ENCODE measurements at regions not wholly inside any gene's neighbourhood (a gene's known extent, or its start where the extent isn't known, plus 50 kb on each side); places are given as distances from the start of the nearest gene placed in this dataset.
"Not testable (repeated sequence)": the region's sequence is repeated elsewhere in the genome, so short reads cannot be mapped to it uniquely, and the experiment has no call there.

DNA sequence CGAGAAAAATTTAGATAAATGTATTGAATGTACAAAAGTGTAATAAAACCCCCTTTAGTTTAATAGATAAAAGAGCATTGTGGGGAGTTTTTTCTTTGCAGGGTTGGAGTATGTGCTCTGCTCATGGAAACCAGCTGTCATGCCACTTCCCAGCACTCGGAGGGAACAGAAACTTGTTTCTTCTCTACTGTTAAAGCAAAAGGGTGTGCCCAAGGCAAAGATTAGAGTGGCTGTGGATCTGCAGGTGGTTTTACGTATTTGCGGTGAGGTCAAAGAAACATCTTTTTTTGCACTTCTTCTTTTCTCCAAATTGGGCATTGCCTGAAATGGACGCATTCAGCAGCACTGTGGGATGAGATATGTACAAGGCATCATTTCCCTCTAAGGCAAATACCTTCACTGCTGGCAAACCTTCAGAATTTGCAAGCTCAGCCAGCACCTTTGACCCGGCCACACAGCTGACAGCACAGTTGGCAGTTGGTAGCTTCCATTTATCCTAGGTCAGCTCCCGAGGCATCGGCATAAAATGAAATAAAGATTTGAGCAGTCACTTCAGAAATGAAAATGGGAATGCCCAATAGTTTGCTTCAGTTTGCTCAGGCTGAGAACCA is 178.4 kb upstream of the EYA4 start:
- Histone ChIP-seq H3K4me3 (ENCODE audit: low read length) (no peak overlapping the region), H3K4me1 (ENCODE audit: control insufficient read depth, low read depth, low read length) (no peaks in the 10 kb centered on the region), H3K27me3 (ENCODE audit: control insufficient read depth, insufficient read depth, low read length) (no peaks in the 10 kb centered on the region), H3K9me3 (ENCODE audit: control insufficient read depth, low read depth, low read length) (no peaks in the 10 kb centered on the region), H3K9ac (ENCODE audit: low read length) (no peak overlapping the region), H3K27ac (ENCODE audit: low read length) (no peak overlapping the region), H3K36me3 (ENCODE audit: control insufficient read depth, low read depth, low read length) (no peaks in the 10 kb centered on the region)

DNA sequence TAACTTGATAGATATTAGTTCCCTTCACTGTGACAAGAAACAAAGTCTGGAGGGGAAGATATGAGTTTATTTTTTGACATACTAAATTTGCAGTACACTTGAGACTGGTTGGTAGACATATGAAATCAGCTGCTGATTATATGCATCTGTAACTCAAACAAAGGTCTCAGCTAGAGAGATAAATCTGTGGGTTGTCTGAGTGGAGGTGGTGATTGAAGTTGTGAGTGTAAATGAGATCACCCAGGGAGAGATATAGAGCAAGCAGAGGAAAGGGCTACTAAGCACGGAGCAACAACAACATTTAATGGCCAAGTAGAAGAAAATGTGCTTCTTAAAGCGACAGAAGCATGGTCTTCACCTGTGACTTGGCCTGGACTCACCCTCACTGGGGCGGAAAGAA is 173.2 kb upstream of the EYA4 start:
- Histone ChIP-seq H3K4me3 (ENCODE audit: low read length) (no peak overlapping the region), H3K9me3 (ENCODE audit: control insufficient read depth, low read depth, low read length) (no peaks in the 10 kb centered on the region), H3K27ac (ENCODE audit: low read length) (no peak overlapping the region), H3K4me1 (ENCODE audit: control insufficient read depth, low read depth, low read length) (no peaks in the 10 kb centered on the region), H3K27me3 (ENCODE audit: control insufficient read depth, insufficient read depth, low read length) (no peaks in the 10 kb centered on the region), H3K9ac (ENCODE audit: low read length) (no peak overlapping the region), H3K36me3 (ENCODE audit: control insufficient read depth, low read depth, low read length) (no peaks in the 10 kb centered on the region)

DNA sequence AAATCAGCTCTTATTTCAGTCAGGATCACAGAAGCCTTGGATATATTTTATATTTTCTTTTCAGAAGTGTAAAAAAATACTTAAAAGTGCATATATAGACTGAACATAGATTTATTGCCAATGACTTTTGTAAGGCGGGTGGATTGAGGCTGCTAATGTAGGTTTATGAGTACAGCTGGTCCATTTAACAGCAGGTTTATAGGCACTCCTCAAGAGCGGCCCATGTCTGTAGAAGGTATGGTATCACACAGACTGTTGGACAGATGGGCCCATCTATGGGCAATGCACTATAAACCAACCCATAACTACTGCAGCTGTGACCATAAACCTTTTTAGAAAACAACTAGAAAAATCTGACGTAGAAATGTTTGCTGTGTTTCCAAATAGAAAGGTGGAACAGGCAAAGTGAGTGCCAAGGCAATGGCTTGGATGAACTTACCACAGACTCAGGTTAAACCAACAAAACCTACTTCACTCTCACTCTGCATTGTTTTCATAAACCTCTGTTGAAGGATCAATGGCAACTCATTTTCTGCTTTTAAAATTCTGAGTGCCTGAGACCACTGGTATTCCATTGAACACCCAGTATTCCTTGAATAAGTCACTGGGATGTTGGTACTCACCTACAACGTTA is 170.6 kb upstream of the EYA4 start:
- Histone ChIP-seq H3K4me1 (ENCODE audit: control insufficient read depth, low read depth, low read length) (no peaks in the 10 kb centered on the region), H3K27ac (ENCODE audit: low read length) (no peak overlapping the region), H3K27me3 (ENCODE audit: control insufficient read depth, insufficient read depth, low read length) (no peaks in the 10 kb centered on the region), H3K9ac (ENCODE audit: low read length) (no peak overlapping the region), H3K9me3 (ENCODE audit: control insufficient read depth, low read depth, low read length) (no peaks in the 10 kb centered on the region), H3K36me3 (ENCODE audit: control insufficient read depth, low read depth, low read length) (no peaks in the 10 kb centered on the region), H3K4me3 (ENCODE audit: low read length) (no peak overlapping the region)

DNA sequence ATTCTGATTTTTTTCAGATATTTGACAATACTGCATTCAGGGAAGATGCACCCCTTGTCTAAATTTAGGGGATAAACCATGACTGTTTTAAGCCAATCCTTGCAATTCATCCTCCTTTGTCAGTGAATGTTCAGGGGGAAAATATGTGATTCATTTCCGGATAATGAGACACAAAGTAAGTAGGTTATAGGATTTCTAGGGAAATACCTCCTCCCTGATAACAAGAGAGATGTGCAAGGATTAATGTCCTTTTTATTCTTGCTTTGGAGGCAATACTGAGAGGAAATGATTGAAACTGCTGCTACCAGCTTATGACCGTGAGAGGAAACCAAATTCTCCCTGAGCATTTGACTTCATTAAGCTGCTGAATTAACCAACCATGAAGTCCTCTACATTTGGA is 161.3 kb upstream of the EYA4 start:
- H3K4me1 ChIP-seq (ENCODE audit: control insufficient read depth, low read depth, low read length) = no peaks in the 10 kb centered on the region
- H3K36me3 ChIP-seq (ENCODE audit: control insufficient read depth, low read depth, low read length) = no peaks in the 10 kb centered on the region
- no peak overlapping the region for H3K9ac ChIP-seq (ENCODE audit: low read length)
- no peaks in the 10 kb centered on the region for H3K9me3 ChIP-seq (ENCODE audit: control insufficient read depth, low read depth, low read length)
- no peak overlapping the region for H3K27ac ChIP-seq (ENCODE audit: low read length)
- no peaks in the 10 kb centered on the region for H3K27me3 ChIP-seq (ENCODE audit: control insufficient read depth, insufficient read depth, low read length)
- H3K4me3 ChIP-seq (ENCODE audit: low read length) = no peak overlapping the region

DNA sequence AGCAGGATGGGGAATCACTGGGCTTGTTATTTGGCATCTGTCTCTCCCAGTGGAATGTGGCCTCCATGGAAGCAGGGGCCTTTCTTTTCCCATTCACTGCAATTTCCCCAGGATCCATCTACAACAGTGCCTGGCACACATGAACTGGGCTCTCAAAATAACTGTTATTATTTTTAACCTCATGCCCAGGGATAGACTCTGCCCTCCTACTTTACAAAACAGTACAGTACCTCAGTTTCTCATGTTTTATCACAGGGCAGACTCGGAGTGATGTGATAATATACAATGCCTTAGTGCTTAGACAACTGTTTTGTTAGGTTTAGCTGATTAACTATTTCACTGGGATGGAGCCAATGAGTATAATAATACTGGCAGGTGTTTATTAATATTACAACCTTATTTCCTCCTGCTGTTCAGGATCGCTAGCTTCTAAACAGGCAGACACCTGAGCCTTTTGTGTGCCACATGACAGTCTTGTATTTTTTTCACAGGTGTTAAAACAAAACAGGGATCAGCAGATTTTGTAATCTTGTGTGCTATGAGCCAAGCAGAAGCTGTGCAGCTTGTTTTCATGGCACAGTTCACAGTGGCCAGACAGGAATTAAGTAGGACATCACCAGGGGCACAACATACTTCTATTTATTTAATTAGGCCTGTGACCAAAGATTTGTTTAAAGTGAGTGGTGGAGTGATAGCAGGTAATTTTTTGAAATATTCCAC is 157.7 kb upstream of the EYA4 start:
- H3K9ac ChIP-seq (ENCODE audit: low read length) = no peak overlapping the region
- H3K4me1 ChIP-seq (ENCODE audit: control insufficient read depth, low read depth, low read length) = no peaks in the 10 kb centered on the region
- H3K4me3 ChIP-seq (ENCODE audit: low read length) = no peak overlapping the region
- H3K9me3 ChIP-seq (ENCODE audit: control insufficient read depth, low read depth, low read length) = no peaks in the 10 kb centered on the region
- no peak overlapping the region for H3K27ac ChIP-seq (ENCODE audit: low read length)
- no peaks in the 10 kb centered on the region for H3K36me3 ChIP-seq (ENCODE audit: control insufficient read depth, low read depth, low read length)
- no peaks in the 10 kb centered on the region for H3K27me3 ChIP-seq (ENCODE audit: control insufficient read depth, insufficient read depth, low read length)

DNA sequence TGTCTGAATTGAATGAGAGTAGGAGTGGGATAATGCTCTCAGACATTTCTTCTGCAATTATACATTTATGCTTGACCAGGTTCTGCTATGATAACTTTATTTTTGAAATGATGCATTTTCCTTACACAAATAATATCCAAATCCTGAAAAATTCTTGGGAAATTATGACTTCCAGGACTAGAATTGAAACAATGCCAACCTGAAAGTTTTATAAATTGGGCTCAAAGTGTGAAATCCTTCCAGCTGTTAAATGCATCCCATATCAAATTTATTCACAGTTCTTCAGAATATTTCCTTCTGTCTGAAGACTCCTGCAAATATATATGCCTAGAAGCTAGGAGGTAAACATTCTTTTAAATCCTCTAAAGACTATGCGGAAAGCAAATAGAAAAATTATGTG is 155.7 kb upstream of the EYA4 start:
- Histone ChIP-seq H3K27ac (ENCODE audit: low read length) (no peak overlapping the region), H3K27me3 (ENCODE audit: control insufficient read depth, insufficient read depth, low read length) (no peaks in the 10 kb centered on the region), H3K4me3 (ENCODE audit: low read length) (no peak overlapping the region), H3K9me3 (ENCODE audit: control insufficient read depth, low read depth, low read length) (no peaks in the 10 kb centered on the region), H3K4me1 (ENCODE audit: control insufficient read depth, low read depth, low read length) (no peaks in the 10 kb centered on the region), H3K36me3 (ENCODE audit: control insufficient read depth, low read depth, low read length) (no peaks in the 10 kb centered on the region), H3K9ac (ENCODE audit: low read length) (no peak overlapping the region)

DNA sequence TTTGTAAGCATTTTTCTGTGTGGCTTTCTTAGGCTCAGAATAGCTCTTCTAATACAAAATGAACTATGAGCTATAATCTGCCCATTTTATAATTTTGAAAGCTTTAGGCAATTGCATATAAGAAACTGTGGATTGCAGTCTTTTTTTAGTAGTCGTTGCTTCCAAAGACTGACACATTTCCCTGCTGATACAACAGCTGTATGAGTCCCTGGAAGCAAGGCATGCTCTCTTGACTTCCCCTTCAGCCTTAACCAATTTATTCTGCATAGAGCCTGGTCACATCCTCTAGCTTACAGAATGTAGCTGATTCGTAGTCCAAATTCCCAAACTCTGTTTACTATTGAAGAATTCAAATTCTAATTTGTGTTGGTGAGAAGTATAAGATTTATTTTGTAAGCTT is 155.3 kb upstream of the EYA4 start:
- no peak overlapping the region for H3K4me3 ChIP-seq (ENCODE audit: low read length)
- H3K4me1 ChIP-seq (ENCODE audit: control insufficient read depth, low read depth, low read length) = no peaks in the 10 kb centered on the region
- H3K27ac ChIP-seq (ENCODE audit: low read length) = no peak overlapping the region
- H3K27me3 ChIP-seq (ENCODE audit: control insufficient read depth, insufficient read depth, low read length) = no peaks in the 10 kb centered on the region
- H3K9me3 ChIP-seq (ENCODE audit: control insufficient read depth, low read depth, low read length) = no peaks in the 10 kb centered on the region
- H3K36me3 ChIP-seq (ENCODE audit: control insufficient read depth, low read depth, low read length) = no peaks in the 10 kb centered on the region
- no peak overlapping the region for H3K9ac ChIP-seq (ENCODE audit: low read length)

DNA sequence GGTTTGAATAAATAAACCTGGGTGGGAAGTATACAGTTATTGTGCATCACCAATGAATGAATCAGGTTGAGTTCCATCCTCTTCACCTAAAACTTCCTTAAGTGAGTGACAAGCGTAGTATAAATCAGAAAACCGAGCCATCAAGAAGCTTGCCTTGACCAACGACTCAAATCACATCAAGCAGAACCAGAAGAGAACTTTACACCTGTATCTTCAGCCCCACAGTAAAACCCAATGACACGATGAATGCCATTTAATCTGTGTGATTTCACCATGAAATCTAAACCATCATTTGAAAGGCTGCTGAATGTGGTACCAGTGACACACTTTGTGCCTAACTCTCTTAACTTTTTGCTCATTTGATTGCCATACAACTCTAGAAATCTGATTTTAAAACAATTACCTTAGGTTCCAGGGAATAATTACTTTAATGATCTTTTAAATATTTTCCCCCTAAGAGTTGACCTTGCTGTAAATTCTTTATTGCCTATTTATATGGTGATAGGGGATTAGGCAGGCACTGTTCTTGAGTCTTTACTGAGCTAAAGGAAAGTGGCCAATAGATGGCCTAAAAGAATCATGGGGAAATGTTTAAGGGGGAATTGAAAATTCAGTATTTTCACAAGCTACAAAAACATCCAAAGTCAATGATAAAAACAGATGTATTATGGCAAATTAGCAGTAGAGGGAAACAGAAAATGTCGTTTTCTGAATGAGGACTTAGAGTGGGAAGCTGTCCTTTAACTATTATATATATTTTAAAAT is 152.0 kb upstream of the EYA4 start:
- Histone ChIP-seq H3K4me1 (ENCODE audit: control insufficient read depth, low read depth, low read length) (no peaks in the 10 kb centered on the region), H3K4me3 (ENCODE audit: low read length) (no peak overlapping the region), H3K9me3 (ENCODE audit: control insufficient read depth, low read depth, low read length) (no peaks in the 10 kb centered on the region), H3K27me3 (ENCODE audit: control insufficient read depth, insufficient read depth, low read length) (no peaks in the 10 kb centered on the region), H3K36me3 (ENCODE audit: control insufficient read depth, low read depth, low read length) (no peaks in the 10 kb centered on the region), H3K9ac (ENCODE audit: low read length) (no peak overlapping the region), H3K27ac (ENCODE audit: low read length) (no peak overlapping the region)

DNA sequence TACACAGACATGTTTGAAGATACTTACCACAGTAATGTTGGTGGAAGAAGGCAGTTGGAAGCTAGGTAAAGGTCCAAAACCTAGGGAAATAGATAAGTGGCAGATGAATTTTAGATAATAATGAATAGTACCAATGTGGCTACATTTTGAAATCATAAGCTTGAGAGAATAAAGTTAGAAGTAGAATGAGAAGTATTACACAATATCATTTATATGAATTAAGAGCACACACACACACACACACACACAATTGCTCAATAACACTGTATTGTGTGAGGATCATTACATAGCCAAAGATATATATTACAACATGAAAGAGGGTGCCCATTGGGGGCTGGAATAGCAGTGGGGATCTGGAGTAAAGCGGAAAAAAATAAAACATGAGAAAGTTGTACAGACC is 149.0 kb upstream of the EYA4 start:
- no peaks in the 10 kb centered on the region for H3K9me3 ChIP-seq (ENCODE audit: control insufficient read depth, low read depth, low read length)
- H3K4me3 ChIP-seq (ENCODE audit: low read length) = no peak overlapping the region
- no peaks in the 10 kb centered on the region for H3K36me3 ChIP-seq (ENCODE audit: control insufficient read depth, low read depth, low read length)
- H3K27me3 ChIP-seq (ENCODE audit: control insufficient read depth, insufficient read depth, low read length) = no peaks in the 10 kb centered on the region
- H3K9ac ChIP-seq (ENCODE audit: low read length) = no peak overlapping the region
- no peak overlapping the region for H3K27ac ChIP-seq (ENCODE audit: low read length)
- peaks cover 3% of the 10 kb centered on the region for H3K4me1 ChIP-seq (ENCODE audit: control insufficient read depth, low read depth, low read length)

DNA sequence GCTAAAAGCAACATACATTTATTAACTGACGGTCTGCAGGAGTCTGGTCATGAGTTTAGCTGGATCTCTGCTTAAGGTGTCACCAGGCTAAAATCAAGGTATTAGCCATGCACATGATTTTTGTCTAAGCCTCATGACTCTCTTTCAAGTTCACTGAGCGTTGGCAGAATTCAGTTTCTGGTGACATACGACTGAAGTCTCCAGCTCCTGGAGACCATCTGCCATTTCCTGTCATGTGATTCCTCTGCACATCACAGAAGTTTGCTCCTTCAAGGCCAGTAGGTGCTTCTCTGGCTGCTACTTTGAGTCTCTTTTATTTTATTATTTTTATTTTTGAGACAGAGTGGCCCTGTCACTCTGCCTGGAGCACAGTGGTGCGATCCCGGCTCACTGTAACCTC is 148.4 kb upstream of the EYA4 start:
- Histone ChIP-seq H3K36me3 (ENCODE audit: control insufficient read depth, low read depth, low read length) (no peaks in the 10 kb centered on the region), H3K9ac (ENCODE audit: low read length) (no peak overlapping the region), H3K4me3 (ENCODE audit: low read length) (no peak overlapping the region), H3K4me1 (ENCODE audit: control insufficient read depth, low read depth, low read length) (peaks cover 3% of the 10 kb centered on the region), H3K27ac (ENCODE audit: low read length) (no peak overlapping the region), H3K9me3 (ENCODE audit: control insufficient read depth, low read depth, low read length) (no peaks in the 10 kb centered on the region), H3K27me3 (ENCODE audit: control insufficient read depth, insufficient read depth, low read length) (no peaks in the 10 kb centered on the region)

DNA sequence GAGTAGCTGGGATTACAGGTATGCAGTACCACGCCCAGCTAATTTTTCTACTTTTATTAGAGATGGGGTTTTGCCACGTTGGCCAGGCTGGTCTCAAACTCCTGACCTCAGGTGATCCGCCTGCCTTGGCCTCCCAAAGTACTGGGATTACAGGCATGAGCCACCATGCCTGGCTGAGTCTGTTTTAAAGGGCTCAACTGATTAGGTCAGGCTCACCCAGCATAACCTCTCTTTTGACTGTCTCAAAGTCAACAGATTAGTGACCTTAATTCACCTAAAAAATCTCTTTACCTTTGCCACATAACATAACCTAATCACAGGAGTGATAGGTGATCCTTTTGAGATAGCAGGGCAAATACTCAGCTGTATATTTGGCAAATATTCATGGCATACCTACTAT is 147.9 kb upstream of the EYA4 start:
- not testable (repeated sequence) for H3K27ac ChIP-seq (ENCODE audit: low read length); H3K4me1 ChIP-seq (ENCODE audit: control insufficient read depth, low read depth, low read length); H3K9ac ChIP-seq (ENCODE audit: low read length); H3K27me3 ChIP-seq (ENCODE audit: control insufficient read depth, insufficient read depth, low read length); H3K36me3 ChIP-seq (ENCODE audit: control insufficient read depth, low read depth, low read length); H3K9me3 ChIP-seq (ENCODE audit: control insufficient read depth, low read depth, low read length); H3K4me3 ChIP-seq (ENCODE audit: low read length)
